H9 (cell line): ENCODE measurements at regions not wholly inside any gene's neighbourhood (a gene's known extent, or its start where the extent isn't known, plus 50 kb on each side); places are given as distances from the start of the nearest gene placed in this dataset.

ENCODE experiments used
- DNase-seq: peaks from one replicate; pipeline ENCODE4 v3.0.0-alpha.2; 2017
- H2AFZ ChIP-seq: one replicate; pipeline ENCODE4 v1.6.1; 2013; ENCODE audit warnings: mild to moderate bottlenecking, low read length, control low read depth, moderate library complexity
- H2AK5ac ChIP-seq: 2 replicates; pipeline ENCODE4 v1.6.1; 2013; ENCODE audit warnings: low read length, control low read depth, mixed read lengths; ENCODE audit not compliant: insufficient read length
- H2BK120ac ChIP-seq: one replicate; pipeline ENCODE4 v1.6.1; 2013; ENCODE audit warnings: low read depth, mild to moderate bottlenecking, low read length, control low read depth, inconsistent platforms; ENCODE audit not compliant: poor library complexity, severe bottlenecking
- H2BK12ac ChIP-seq: 2 replicates; pipeline ENCODE4 v1.6.1; 2013; ENCODE audit warnings: low read length, control low read depth, mixed read lengths, low read depth; ENCODE audit not compliant: insufficient read length
- H2BK15ac ChIP-seq: 2 replicates; pipeline ENCODE4 v1.6.1; 2013; ENCODE audit warnings: low read depth, low read length, control low read depth
- H2BK20ac ChIP-seq: one replicate; pipeline ENCODE4 v1.6.1; 2013; ENCODE audit warnings: low read depth, mild to moderate bottlenecking, low read length, control low read depth, inconsistent platforms; ENCODE audit not compliant: poor library complexity, severe bottlenecking
- H2BK5ac ChIP-seq: 2 replicates; pipeline ENCODE4 v1.6.1; 2013; ENCODE audit warnings: low read length, control low read depth, mixed read lengths; ENCODE audit not compliant: insufficient read length
- H3K14ac ChIP-seq: 2 replicates; pipeline ENCODE4 v1.6.1; 2013; ENCODE audit warnings: low read length, control low read depth; ENCODE audit not compliant: insufficient read depth
- H3K18ac ChIP-seq: 2 replicates; pipeline ENCODE4 v1.6.1; 2013; ENCODE audit warnings: low read depth, mild to moderate bottlenecking, mixed read lengths, low read length, control low read depth; ENCODE audit not compliant: insufficient read length
- H3K23ac ChIP-seq: 2 replicates; pipeline ENCODE4 v1.6.1; 2013; ENCODE audit warnings: low read length, control low read depth, mixed read lengths, low read depth; ENCODE audit not compliant: insufficient read length
- H3K23me2 ChIP-seq: 2 replicates; pipeline ENCODE4 v1.6.1; 2013; ENCODE audit warnings: low read depth, mild to moderate bottlenecking, mixed read lengths, low read length, control low read depth; ENCODE audit not compliant: insufficient read length, poor library complexity, severe bottlenecking
- H3K27ac ChIP-seq: 2 replicates; pipeline ENCODE4 v1.5.1; 2013; ENCODE audit warnings: low read length, control low read depth, mixed read lengths, low read depth; ENCODE audit not compliant: insufficient read length
- H3K27me3 ChIP-seq: 2 replicates; pipeline ENCODE4 v1.6.1; 2013; ENCODE audit warnings: low read length, control low read depth, inconsistent platforms; ENCODE audit not compliant: insufficient read depth
- H3K4ac ChIP-seq: 2 replicates; pipeline ENCODE4 v1.6.1; 2013; ENCODE audit warnings: low read depth, mild to moderate bottlenecking, control low read depth, inconsistent platforms, low read length, moderate library complexity
- H3K4me1 ChIP-seq: 2 replicates; pipeline ENCODE4 v1.6.1; 2013; ENCODE audit warnings: low read length, control low read depth, inconsistent platforms; ENCODE audit not compliant: insufficient read depth
- H3K4me2 ChIP-seq: 2 replicates; pipeline ENCODE4 v1.6.1; 2013; ENCODE audit warnings: low read length, control low read depth, mixed read lengths; ENCODE audit not compliant: insufficient read length, insufficient read depth
- H3K56ac ChIP-seq: 2 replicates; pipeline ENCODE4 v1.6.1; 2013; ENCODE audit warnings: low read depth, mild to moderate bottlenecking, mixed read lengths, low read length, control low read depth; ENCODE audit not compliant: insufficient read length
- H3K79me1 ChIP-seq: 2 replicates; pipeline ENCODE4 v1.6.1; 2013; ENCODE audit warnings: low read depth, mild to moderate bottlenecking, moderate library complexity, low read length, control low read depth, inconsistent platforms; ENCODE audit not compliant: insufficient read depth, poor library complexity, severe bottlenecking
- H3K79me2 ChIP-seq: 2 replicates; pipeline ENCODE4 v1.6.1; 2013; ENCODE audit warnings: low read length, control low read depth, inconsistent platforms; ENCODE audit not compliant: insufficient read depth
- H3K9ac ChIP-seq: 2 replicates; pipeline ENCODE4 v1.6.1; 2013; ENCODE audit warnings: low read length, control low read depth, mixed read lengths; ENCODE audit not compliant: insufficient read length; ENCODE audit errors: extremely low read depth
- H3K9me3 ChIP-seq: one replicate; pipeline ENCODE4 v1.6.1; 2013; ENCODE audit warnings: low read depth, low read length, inconsistent platforms; ENCODE audit not compliant: control insufficient read depth
- H3T11ph ChIP-seq: one replicate; pipeline ENCODE4 v1.6.1; 2013; ENCODE audit warnings: mild to moderate bottlenecking, low read length, control low read depth, inconsistent platforms
- H4K20me1 ChIP-seq: one replicate; pipeline ENCODE4 v1.6.1; 2013; ENCODE audit not compliant: control insufficient read depth, insufficient read length, insufficient read depth
- H4K5ac ChIP-seq: 2 replicates; pipeline ENCODE4 v1.6.1; 2013; ENCODE audit warnings: low read depth, mild to moderate bottlenecking, mixed read lengths, low read length, control low read depth; ENCODE audit not compliant: insufficient read length
- H4K8ac ChIP-seq: replicated peaks from 2 replicates; pipeline ENCODE4 v1.6.1; 2013; ENCODE audit warnings: low read length, control low read depth, mixed read lengths, low read depth; ENCODE audit not compliant: insufficient read length
- H4K91ac ChIP-seq: 2 replicates; pipeline ENCODE4 v1.6.1; 2013; ENCODE audit warnings: low read depth, mild to moderate bottlenecking, moderate library complexity, mixed read lengths, low read length, control low read depth; ENCODE audit not compliant: insufficient read length
- H3K27ac Mint-ChIP-seq, 3 experiments: 2 replicates in 2 of 3; 3 replicates in 1 of 3; pipeline ENCODE4 v1.8.0; 2020 to 2021; ENCODE audit warnings: mixed read lengths in 3 of 3, mild to moderate bottlenecking in 1 of 3, moderate library complexity in 1 of 3
- H3K27me3 Mint-ChIP-seq: 2 replicates; pipeline ENCODE4 v1.8.0; 2021; ENCODE audit warnings: low read depth, mild to moderate bottlenecking, moderate library complexity, mixed read lengths
- H3K36me3 Mint-ChIP-seq, 3 experiments: 2 replicates in 2 of 3; 3 replicates in 1 of 3; pipeline ENCODE4 v1.8.0; 2020 to 2021; ENCODE audit warnings: low read depth in 3 of 3, mixed read lengths in 3 of 3; ENCODE audit not compliant: insufficient read depth in 1 of 3
- H3K4me1 Mint-ChIP-seq, 2 experiments: 2 replicates each; pipeline ENCODE4 v1.8.0; 2020; ENCODE audit warnings: mixed read lengths in 2 of 2
- H3K4me3 Mint-ChIP-seq, 2 experiments: 2 replicates in 1 of 2; 3 replicates in 1 of 2; pipeline ENCODE4 v1.8.0; 2020 to 2021; ENCODE audit warnings: mild to moderate bottlenecking in 2 of 2, mixed read lengths in 2 of 2, moderate library complexity in 1 of 2
- H3K9me3 Mint-ChIP-seq, 2 experiments: 2 replicates in 1 of 2; 3 replicates in 1 of 2; pipeline ENCODE4 v1.8.0; 2020; ENCODE audit warnings: mild to moderate bottlenecking in 2 of 2, mixed read lengths in 2 of 2, moderate library complexity in 1 of 2
- WGBS: extraction: QIAGEN DNeasy Blood & Tissue Kit; methylation state at CpG from one replicate; pipeline ENCODE4 v1.1.7; 2013; ENCODE audit warnings: missing lambda C conversion rate, low lambda C conversion rate, mixed read lengths; ENCODE audit not compliant: insufficient read length; ENCODE audit errors: extremely low coverage; 5-methylcytosine and 5-hydroxymethylcytosine counted together
- TF ChIP-seq, protein P1 (sequence below): fragments of 200-600 bp; sonication (generic); conservative IDR thresholded peaks from 3 replicates; pipeline ENCODE4 v1.8.0; 2021; ENCODE audit warnings: antibody characterized with exemption, mild to moderate bottlenecking

DNA sequence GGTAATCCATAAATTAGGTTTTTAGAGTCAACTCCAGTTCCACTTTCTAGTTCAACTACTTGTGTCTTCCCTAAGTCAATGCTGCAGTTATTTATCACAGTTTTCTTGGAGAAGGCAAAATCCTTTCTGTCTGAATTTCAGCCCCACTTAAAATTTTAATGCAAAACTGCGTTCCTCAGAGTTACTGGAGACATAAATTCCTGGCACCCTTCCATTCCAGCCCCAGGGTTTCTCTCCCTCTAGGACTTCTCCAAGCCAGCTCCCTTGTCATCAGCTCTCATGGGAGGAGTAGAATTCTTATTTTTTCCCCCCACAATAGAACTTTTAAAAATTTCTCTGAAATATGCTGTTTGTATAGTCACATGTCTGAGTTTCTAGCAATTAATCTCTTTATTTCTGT, 50.6 kb upstream of the PHOX2B start:
- Histone ChIP-seq H2BK12ac (no peak overlapping the region), H3K9ac (no peak overlapping the region), H3K27me3 (no peaks in the 10 kb centered on the region), H3K4me2 (no peak overlapping the region), H4K20me1 (no peaks in the 10 kb centered on the region), H3K4me1 (peaks cover 9% of the 10 kb centered on the region; the same call in 1 of the 2 replicates), H3T11ph (no peak overlapping the region), H3K14ac (no peak overlapping the region), H2BK20ac (no peak overlapping the region), H3K79me1 (no peaks in the 10 kb centered on the region), H2BK120ac (no peak overlapping the region), H4K8ac (no peak overlapping the region), H3K23ac (no peak overlapping the region), H2AK5ac (no peak overlapping the region), H3K56ac (no peak overlapping the region), H2AFZ (no peak overlapping the region), H4K5ac (no peak overlapping the region), H3K27ac (no peak overlapping the region), H3K18ac (no peak overlapping the region), H2BK15ac (no peak overlapping the region), H2BK5ac (no peak overlapping the region), H3K9me3 (no peaks in the 10 kb centered on the region), H4K91ac (no peak overlapping the region), H3K79me2 (no peaks in the 10 kb centered on the region), H3K23me2 (no peaks in the 10 kb centered on the region), H3K4ac (no peak overlapping the region)
- no peak overlapping the region for H3K27ac Mint-ChIP-seq
- TF ChIP-seq, protein P1, sequence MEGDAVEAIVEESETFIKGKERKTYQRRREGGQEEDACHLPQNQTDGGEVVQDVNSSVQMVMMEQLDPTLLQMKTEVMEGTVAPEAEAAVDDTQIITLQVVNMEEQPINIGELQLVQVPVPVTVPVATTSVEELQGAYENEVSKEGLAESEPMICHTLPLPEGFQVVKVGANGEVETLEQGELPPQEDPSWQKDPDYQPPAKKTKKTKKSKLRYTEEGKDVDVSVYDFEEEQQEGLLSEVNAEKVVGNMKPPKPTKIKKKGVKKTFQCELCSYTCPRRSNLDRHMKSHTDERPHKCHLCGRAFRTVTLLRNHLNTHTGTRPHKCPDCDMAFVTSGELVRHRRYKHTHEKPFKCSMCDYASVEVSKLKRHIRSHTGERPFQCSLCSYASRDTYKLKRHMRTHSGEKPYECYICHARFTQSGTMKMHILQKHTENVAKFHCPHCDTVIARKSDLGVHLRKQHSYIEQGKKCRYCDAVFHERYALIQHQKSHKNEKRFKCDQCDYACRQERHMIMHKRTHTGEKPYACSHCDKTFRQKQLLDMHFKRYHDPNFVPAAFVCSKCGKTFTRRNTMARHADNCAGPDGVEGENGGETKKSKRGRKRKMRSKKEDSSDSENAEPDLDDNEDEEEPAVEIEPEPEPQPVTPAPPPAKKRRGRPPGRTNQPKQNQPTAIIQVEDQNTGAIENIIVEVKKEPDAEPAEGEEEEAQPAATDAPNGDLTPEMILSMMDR: no peak
- H3K4me3 Mint-ChIP-seq: no peak overlapping the region
- H3K9me3 Mint-ChIP-seq: peaks cover 0 to 3% of the 10 kb centered on the region in 2 experiments; a peak in 1 of 5 replicates
- H3K4me1 Mint-ChIP-seq: peaks cover 22 to 38% of the 10 kb centered on the region in 2 experiments
- no peak for DNase-seq
- H3K27me3 Mint-ChIP-seq: peaks cover 20% of the 10 kb centered on the region
- H3K36me3 Mint-ChIP-seq: no peaks in the 10 kb centered on the region
- no CpG with 5 or more reads among the region's 1 CpG for WGBS
